Large intestine (tissue), 3 donors: ENCODE measurements at regions not wholly inside any gene's neighbourhood (a gene's known extent, or its start where the extent isn't known, plus 50 kb on each side); places are given as distances from the start of the nearest gene placed in this dataset.

Experiments
- DNase-seq, 2 donors: peaks; one replicate each; pipeline versions ENCODE4 v3.0.0 to v3.0.0-alpha.2; 2013
- H3K27ac ChIP-seq: one replicate; pipeline ENCODE4 v1.5.1; 2013; ENCODE audit warnings: low read length
- H3K27me3 ChIP-seq: 2 replicates; pipeline ENCODE4 v1.6.1; 2013; ENCODE audit warnings: low read length; ENCODE audit not compliant: control insufficient read depth, insufficient read depth
- H3K36me3 ChIP-seq: 2 replicates; pipeline ENCODE4 v1.6.1; 2013; ENCODE audit warnings: low read length; ENCODE audit not compliant: control insufficient read depth, insufficient read depth
- H3K4me1 ChIP-seq: one replicate; pipeline ENCODE4 v1.6.1; 2013; ENCODE audit warnings: low read length; ENCODE audit not compliant: control insufficient read depth, insufficient read depth
- H3K4me3 ChIP-seq: one replicate; pipeline ENCODE4 v1.5.1; 2013; ENCODE audit warnings: low read length
- H3K9me3 ChIP-seq: one replicate; pipeline ENCODE4 v1.6.1; 2013; ENCODE audit warnings: mild to moderate bottlenecking, low read depth, low read length, moderate library complexity; ENCODE audit not compliant: control insufficient read depth
- WGBS: methylation state at CpG from one replicate; pipeline ENCODE4 v1.1.5; 2013; ENCODE audit warnings: low lambda C conversion rate; ENCODE audit not compliant: insufficient coverage; 5-methylcytosine and 5-hydroxymethylcytosine counted together

DNA sequence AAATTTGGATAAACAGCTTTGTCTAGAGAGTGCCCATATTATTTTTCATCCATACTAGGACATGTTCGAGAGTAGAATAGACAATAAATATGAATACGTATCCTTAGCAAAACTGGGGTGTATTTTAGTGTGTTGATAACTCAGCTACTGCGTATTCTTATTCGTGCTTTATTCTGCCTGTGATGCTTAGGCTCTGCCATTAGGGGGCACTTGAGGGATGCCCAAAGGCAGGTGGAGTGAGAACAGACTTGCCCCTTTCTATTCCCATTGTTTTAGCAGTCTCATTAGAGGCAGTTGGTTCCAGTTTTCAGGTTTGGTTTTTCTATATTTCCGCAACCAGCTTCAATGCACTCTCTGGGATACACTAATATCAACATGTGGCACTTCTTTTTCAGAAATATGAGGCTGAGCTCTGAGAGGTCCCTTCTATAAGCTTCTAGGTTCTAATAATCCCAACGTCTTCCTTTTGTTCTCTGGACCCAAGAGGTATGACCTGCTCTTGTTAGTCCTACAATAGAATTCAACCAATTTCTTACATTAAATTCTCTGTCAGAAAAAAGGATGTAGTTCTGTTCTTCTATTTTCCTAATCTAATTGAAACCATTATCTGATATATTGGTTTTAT, 985.7 kb upstream of the FBXO33 start:
- Histone ChIP-seq H3K4me1 (no peaks in the 10 kb centered on the region), H3K4me3 (no peak overlapping the region), H3K27ac (no peak overlapping the region), H3K36me3 (no peaks in the 10 kb centered on the region), H3K9me3 (no peaks in the 10 kb centered on the region), H3K27me3 (no peaks in the 10 kb centered on the region)
- 83% methylated on average over 1 of the region's 6 CpGs for WGBS
- DNase-seq, result peak in 1 of 2 donors; percentile 0

DNA sequence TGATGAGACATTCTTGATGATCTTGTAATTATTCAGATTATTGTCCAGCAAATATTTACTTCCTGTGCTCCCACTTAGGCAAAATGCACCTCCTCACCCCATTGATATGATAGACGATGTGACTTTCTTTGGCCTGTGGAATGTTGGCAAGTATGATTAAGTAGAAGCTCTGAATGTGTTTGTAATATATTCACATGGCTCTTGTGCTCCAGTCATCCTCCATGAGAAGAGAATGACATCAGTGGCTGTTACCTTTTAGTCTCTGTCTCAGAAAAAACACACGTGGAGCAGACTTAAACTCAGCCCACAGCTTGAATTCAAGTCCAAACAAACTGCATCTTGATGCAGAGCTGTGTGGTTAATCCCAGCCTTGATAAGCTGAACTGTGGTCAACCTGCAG, 984.3 kb upstream of the FBXO33 start:
- Histone ChIP-seq H3K9me3 (no peaks in the 10 kb centered on the region), H3K27ac (no peak overlapping the region), H3K4me1 (no peaks in the 10 kb centered on the region), H3K36me3 (no peaks in the 10 kb centered on the region), H3K27me3 (no peaks in the 10 kb centered on the region), H3K4me3 (no peak overlapping the region)
- DNase-seq, result no peak
- no CpG with 5 or more reads among the region's 2 CpGs for WGBS

- H3K9me3 ChIP-seq, result no peaks in the 10 kb centered on the region
These were observed 982.2 kb upstream of the FBXO33 start for GRCh38 chr14:40414386-40414785.

GRCh38 chr14:40413136-40413535, 980.9 kb upstream of the FBXO33 start:
- 65% methylated on average over 4 of the region's 4 CpGs for WGBS
- no peaks in the 10 kb centered on the region for H3K4me1 ChIP-seq
- no peak overlapping the region for H3K27ac ChIP-seq
- DNase-seq, result no peak
- no peaks in the 10 kb centered on the region for H3K27me3 ChIP-seq
- no peaks in the 10 kb centered on the region for H3K9me3 ChIP-seq
- H3K4me3 ChIP-seq, result no peak overlapping the region
- H3K36me3 ChIP-seq, result no peaks in the 10 kb centered on the region

More at GRCh38 chr14:40414386-40414785, 982.2 kb upstream of the FBXO33 start:
- DNase-seq, result no peak
- H3K36me3 ChIP-seq, result no peaks in the 10 kb centered on the region
- H3K4me3 ChIP-seq, result no peak overlapping the region
- H3K4me1 ChIP-seq, result no peaks in the 10 kb centered on the region
- H3K27ac ChIP-seq, result no peak overlapping the region
- H3K27me3 ChIP-seq, result no peaks in the 10 kb centered on the region
- WGBS, result 17% methylated on average over 1 of the region's 2 CpGs

- H3K27me3 ChIP-seq, result no peaks in the 10 kb centered on the region
- no peak overlapping the region for H3K4me3 ChIP-seq
- H3K4me1 ChIP-seq, result no peaks in the 10 kb centered on the region
- no peak for DNase-seq
- no peaks in the 10 kb centered on the region for H3K36me3 ChIP-seq
- H3K9me3 ChIP-seq, result no peaks in the 10 kb centered on the region
- H3K27ac ChIP-seq, result no peak overlapping the region
These were observed 978.5 kb upstream of the FBXO33 start for GRCh38 chr14:40410708-40411107.

GRCh38 chr14:40402957-40403356, 970.7 kb upstream of the FBXO33 start:
- Histone ChIP-seq H3K36me3 (no peaks in the 10 kb centered on the region), H3K4me1 (no peaks in the 10 kb centered on the region), H3K4me3 (no peak overlapping the region), H3K9me3 (no peaks in the 10 kb centered on the region), H3K27ac (no peak overlapping the region), H3K27me3 (no peaks in the 10 kb centered on the region)
- DNase-seq, result no peak

- 71% methylated on average over 1 of the region's 2 CpGs for WGBS
- no peak for DNase-seq
- Histone ChIP-seq H3K27me3 (no peaks in the 10 kb centered on the region), H3K4me1 (no peaks in the 10 kb centered on the region), H3K9me3 (no peaks in the 10 kb centered on the region), H3K4me3 (no peak overlapping the region), H3K27ac (no peak overlapping the region), H3K36me3 (no peaks in the 10 kb centered on the region)
These were observed 966.7 kb upstream of the FBXO33 start for GRCh38 chr14:40398981-40399380.

DNA sequence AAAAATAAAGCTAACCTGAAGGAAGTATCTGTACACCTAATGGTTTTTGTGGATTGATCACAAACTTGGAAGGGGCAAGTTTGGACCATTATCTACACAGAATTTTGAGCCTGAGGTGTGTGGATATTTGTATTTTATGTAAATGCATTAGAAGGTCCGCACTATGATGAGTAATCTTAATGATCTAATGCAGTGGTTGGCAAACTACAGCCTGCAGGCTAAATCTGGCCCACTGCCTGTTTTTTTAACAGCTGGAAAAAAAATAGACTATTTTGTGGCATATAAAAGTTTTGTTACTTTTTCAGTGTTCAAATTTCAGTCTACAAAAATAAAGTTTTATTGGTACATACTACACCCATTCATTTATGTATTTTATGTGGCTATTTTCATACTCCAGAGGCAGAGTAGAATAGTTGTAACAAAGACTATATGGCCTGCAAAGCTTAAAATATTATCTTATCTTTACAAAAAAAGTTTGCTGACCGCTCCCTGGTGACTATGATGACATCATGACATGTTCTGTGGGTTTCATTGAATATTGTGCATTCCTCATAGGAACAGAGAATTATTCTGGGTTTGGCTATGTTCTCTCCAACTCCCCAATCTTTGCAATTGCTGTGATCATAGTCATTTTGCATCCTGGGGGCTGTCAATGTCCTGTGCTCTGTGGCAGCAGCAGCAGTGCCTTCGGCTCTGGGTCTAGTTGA, 962.6 kb upstream of the FBXO33 start:
- H3K27me3 ChIP-seq, result no peaks in the 10 kb centered on the region
- 86% methylated on average over 1 of the region's 3 CpGs for WGBS

GRCh38 chr14:40393143-40393542, 960.9 kb upstream of the FBXO33 start:
- H3K9me3 ChIP-seq, result no peaks in the 10 kb centered on the region
- no peak overlapping the region for H3K4me3 ChIP-seq
- no peak overlapping the region for H3K27ac ChIP-seq
- H3K36me3 ChIP-seq, result no peaks in the 10 kb centered on the region
- no peaks in the 10 kb centered on the region for H3K27me3 ChIP-seq
- DNase-seq, result no peak
- no peaks in the 10 kb centered on the region for H3K4me1 ChIP-seq

More for the DNA sequence above, 962.6 kb upstream of the FBXO33 start:
- H3K36me3 ChIP-seq, result no peaks in the 10 kb centered on the region
- no peak overlapping the region for H3K27ac ChIP-seq
- no peak overlapping the region for H3K4me3 ChIP-seq
- no peak for DNase-seq
- no peaks in the 10 kb centered on the region for H3K9me3 ChIP-seq
- no peaks in the 10 kb centered on the region for H3K4me1 ChIP-seq

GRCh38 chr14:40386433-40386832, 954.2 kb upstream of the FBXO33 start:
- no CpG with 5 or more reads among the region's 1 CpG for WGBS
- no peak for DNase-seq
- no peaks in the 10 kb centered on the region for H3K27me3 ChIP-seq
- no peaks in the 10 kb centered on the region for H3K36me3 ChIP-seq
- H3K4me3 ChIP-seq, result no peak overlapping the region
- no peak overlapping the region for H3K27ac ChIP-seq
- no peaks in the 10 kb centered on the region for H3K4me1 ChIP-seq
- no peaks in the 10 kb centered on the region for H3K9me3 ChIP-seq

GRCh38 chr14:40374221-40374620, 942.0 kb upstream of the FBXO33 start:
- Histone ChIP-seq H3K27me3 (no peaks in the 10 kb centered on the region), H3K9me3 (no peaks in the 10 kb centered on the region), H3K4me1 (no peaks in the 10 kb centered on the region), H3K36me3 (no peaks in the 10 kb centered on the region), H3K4me3 (no peak overlapping the region), H3K27ac (no peak overlapping the region)
- 86% methylated on average over 1 of the region's 10 CpGs for WGBS
- no peak for DNase-seq
